ENCODE measurements at regions not wholly inside any gene's neighbourhood (a gene's known extent, or its start where the extent isn't known, plus 50 kb on each side); places are given as distances from the start of the nearest gene placed in this dataset.

DNA sequence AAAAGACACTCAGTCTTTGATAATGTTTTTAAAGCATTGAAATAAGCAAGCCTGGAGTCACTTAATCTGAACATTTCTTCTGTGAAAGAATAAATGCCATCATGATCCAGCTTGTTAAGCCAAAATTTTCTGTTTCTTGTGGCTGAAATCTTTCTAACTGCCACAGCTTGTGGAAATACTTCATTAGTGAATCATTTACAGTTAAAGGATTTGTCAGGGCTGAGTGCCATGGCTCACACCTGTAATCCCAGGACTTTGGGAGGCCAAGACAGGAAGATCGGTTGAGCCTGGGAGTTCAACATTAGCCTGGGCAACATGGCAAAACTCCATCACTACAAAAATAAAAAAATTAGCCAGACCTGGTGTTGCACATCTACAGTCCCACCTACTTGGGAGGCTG is 93.3 kb upstream of the PDE5A start:
- H3K27me3 ChIP-seq (ENCODE audit: control insufficient read depth in 2 of 2, insufficient read depth in 2 of 2, low read length in 2 of 2): no peaks in the 10 kb centered on the region
- H3K9me3 Mint-ChIP-seq: peaks cover 0 to 29% (median 10%) of the 10 kb centered on the region in 11 donors
- H3K36me3 ChIP-seq (ENCODE audit: control insufficient read depth in 2 of 3, insufficient read depth in 3 of 3, low read length in 3 of 3): no peaks in the 10 kb centered on the region
- peaks cover 0 to 4% (median 0%) of the 10 kb centered on the region in 5 donors for H3K27me3 Mint-ChIP-seq
- no peak overlapping the region for H3K4me3 Mint-ChIP-seq
- no peak for DNase-seq
- H3K4me1 ChIP-seq (ENCODE audit: control insufficient read depth in 2 of 2, insufficient read depth in 2 of 2, low read length in 2 of 2): no peaks in the 10 kb centered on the region
- CTCF ChIA-PET: no interaction called here
- H3K27ac Mint-ChIP-seq: no peak overlapping the region
- intact Hi-C loops (cut with micrococcal nuclease): no loop called here
- H3K36me3 Mint-ChIP-seq: peaks cover 0 to 6% (median 0%) of the 10 kb centered on the region in 5 donors
- no peak for ATAC-seq
- no peaks in the 10 kb centered on the region for H3K4me1 Mint-ChIP-seq
- H3K4me3 ChIP-seq (ENCODE audit: low read length): no peak overlapping the region
- H3K9me3 ChIP-seq (ENCODE audit: control insufficient read depth in 2 of 3, low read length in 3 of 3): no peaks in the 10 kb centered on the region
- no peak overlapping the region for H3K27ac ChIP-seq (ENCODE audit: low read depth, low read length)
- POLR2A ChIA-PET: no interaction called here

- Mint-ChIP-seq H3K4me3 (no peak overlapping the region), H3K36me3 (peaks cover 0 to 14% (median 4%) of the 10 kb centered on the region in 5 donors), H3K27ac (no peak overlapping the region), H3K27me3 (peaks cover 0 to 14% (median 13%) of the 10 kb centered on the region in 5 donors), H3K9me3 (peaks cover 9 to 63% (median 35%) of the 10 kb centered on the region in 11 donors), H3K4me1 (no peaks in the 10 kb centered on the region)
- intact Hi-C loops (cut with micrococcal nuclease): no loop called here
- POLR2A ChIA-PET: no interaction called here
- CTCF ChIA-PET: no interaction called here
- no peaks in the 10 kb centered on the region for H3K4me1 ChIP-seq (ENCODE audit: control insufficient read depth in 2 of 2, insufficient read depth in 2 of 2, low read length in 2 of 2)
- DNase-seq (no peak), ATAC-seq (no peak)
- no peaks in the 10 kb centered on the region for H3K27me3 ChIP-seq (ENCODE audit: control insufficient read depth in 2 of 2, insufficient read depth in 2 of 2, low read length in 2 of 2)
- no peak overlapping the region for H3K27ac ChIP-seq (ENCODE audit: low read depth, low read length)
- no peaks in the 10 kb centered on the region for H3K36me3 ChIP-seq (ENCODE audit: control insufficient read depth in 2 of 3, insufficient read depth in 3 of 3, low read length in 3 of 3)
- no peak overlapping the region for H3K4me3 ChIP-seq (ENCODE audit: low read length)
- no peaks in the 10 kb centered on the region for H3K9me3 ChIP-seq (ENCODE audit: control insufficient read depth in 2 of 3, low read length in 3 of 3)
Measured at GRCh38 chr4:119715490-119716445, 87.2 kb upstream of the PDE5A start.

GRCh38 chr4:119709418-119709817 is 80.8 kb upstream of the PDE5A start:
- Histone ChIP-seq H3K27ac (ENCODE audit: low read depth, low read length) (no peak overlapping the region), H3K9me3 (ENCODE audit: control insufficient read depth in 2 of 3, low read length in 3 of 3) (no peaks in the 10 kb centered on the region), H3K27me3 (ENCODE audit: control insufficient read depth in 2 of 2, insufficient read depth in 2 of 2, low read length in 2 of 2) (no peaks in the 10 kb centered on the region), H3K4me3 (ENCODE audit: low read length) (no peak overlapping the region), H3K36me3 (ENCODE audit: control insufficient read depth in 2 of 3, insufficient read depth in 3 of 3, low read length in 3 of 3) (no peaks in the 10 kb centered on the region), H3K4me1 (ENCODE audit: control insufficient read depth in 2 of 2, insufficient read depth in 2 of 2, low read length in 2 of 2) (no peaks in the 10 kb centered on the region)
- POLR2A ChIA-PET: no interaction called here
- Mint-ChIP-seq H3K27me3 (peaks cover 0 to 27% (median 14%) of the 10 kb centered on the region in 5 donors), H3K4me1 (peaks cover 0 to 4% (median 0%) of the 10 kb centered on the region in 7 donors), H3K9me3 (peaks cover 2 to 26% (median 5%) of the 10 kb centered on the region in 11 donors), H3K36me3 (no peaks in the 10 kb centered on the region), H3K4me3 (no peak overlapping the region), H3K27ac (no peak overlapping the region)
- CTCF ChIA-PET: no interaction called here
- DNase-seq (no peak), ATAC-seq (no peak)
- intact Hi-C loops (cut with micrococcal nuclease): no loop called here

DNA sequence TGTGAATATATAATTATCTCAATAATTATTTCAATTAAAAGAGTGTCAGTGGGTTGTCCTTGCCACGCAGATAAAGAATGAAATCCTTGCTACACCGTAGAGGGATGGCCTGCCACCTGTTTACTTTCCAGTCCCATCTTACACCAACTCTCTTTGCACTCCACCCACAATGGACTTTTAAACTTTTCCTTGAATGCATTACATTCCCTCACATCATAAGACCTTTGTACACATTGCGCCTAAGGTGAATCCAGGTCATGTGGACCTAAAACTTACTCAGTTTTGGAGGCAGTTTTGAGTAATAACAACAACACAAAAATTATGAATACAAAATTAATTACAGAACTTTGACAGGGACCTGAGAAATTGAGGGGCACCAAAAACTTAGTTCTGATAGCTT is 78.7 kb upstream of the PDE5A start:
- H3K4me1 Mint-ChIP-seq: peaks cover 0 to 4% (median 0%) of the 10 kb centered on the region in 7 donors
- peaks cover 2 to 16% (median 5%) of the 10 kb centered on the region in 11 donors for H3K9me3 Mint-ChIP-seq
- H3K27me3 Mint-ChIP-seq: peaks cover 0 to 28% (median 25%) of the 10 kb centered on the region in 5 donors
- Histone ChIP-seq H3K4me3 (ENCODE audit: low read length) (no peak overlapping the region), H3K36me3 (ENCODE audit: control insufficient read depth in 2 of 3, insufficient read depth in 3 of 3, low read length in 3 of 3) (no peaks in the 10 kb centered on the region), H3K9me3 (ENCODE audit: control insufficient read depth in 2 of 3, low read length in 3 of 3) (no peaks in the 10 kb centered on the region), H3K4me1 (ENCODE audit: control insufficient read depth in 2 of 2, insufficient read depth in 2 of 2, low read length in 2 of 2) (no peaks in the 10 kb centered on the region), H3K27ac (ENCODE audit: low read depth, low read length) (no peak overlapping the region), H3K27me3 (ENCODE audit: control insufficient read depth in 2 of 2, insufficient read depth in 2 of 2, low read length in 2 of 2) (no peaks in the 10 kb centered on the region)
- H3K36me3 Mint-ChIP-seq: no peaks in the 10 kb centered on the region
- H3K27ac Mint-ChIP-seq: no peak overlapping the region
- ChIA-PET CTCF (no interaction called here), POLR2A (no interaction called here)
- intact Hi-C loops (cut with micrococcal nuclease): no loop called here
- ATAC-seq (no peak), DNase-seq (no peak)
- no peak overlapping the region for H3K4me3 Mint-ChIP-seq

DNA sequence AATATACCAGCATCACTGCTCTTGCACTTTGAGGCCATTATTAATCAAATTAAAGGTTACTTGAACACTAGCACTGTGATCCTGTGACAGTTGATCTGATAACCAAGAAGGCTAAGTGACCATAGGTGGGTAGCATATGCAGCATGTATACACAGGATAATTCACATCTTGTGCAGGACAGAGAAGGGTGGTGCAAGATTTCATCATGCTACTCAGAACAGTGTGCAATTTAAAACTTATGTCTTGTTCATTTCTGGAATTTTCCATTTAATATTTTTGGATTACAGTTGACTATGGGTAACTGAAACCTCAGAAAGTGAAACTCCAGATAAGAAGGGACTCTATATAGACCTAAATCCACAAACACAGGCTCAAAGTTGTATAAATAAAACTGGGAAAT is 78.2 kb upstream of the PDE5A start:
- ChIA-PET POLR2A (no interaction called here), CTCF (no interaction called here)
- DNase-seq (no peak), ATAC-seq (no peak)
- peaks cover 0 to 25% (median 22%) of the 10 kb centered on the region in 5 donors for H3K27me3 Mint-ChIP-seq
- Histone ChIP-seq H3K4me3 (ENCODE audit: low read length) (no peak overlapping the region), H3K27ac (ENCODE audit: low read depth, low read length) (no peak overlapping the region), H3K27me3 (ENCODE audit: control insufficient read depth in 2 of 2, insufficient read depth in 2 of 2, low read length in 2 of 2) (no peaks in the 10 kb centered on the region), H3K9me3 (ENCODE audit: control insufficient read depth in 2 of 3, low read length in 3 of 3) (no peaks in the 10 kb centered on the region), H3K4me1 (ENCODE audit: control insufficient read depth in 2 of 2, insufficient read depth in 2 of 2, low read length in 2 of 2) (no peaks in the 10 kb centered on the region), H3K36me3 (ENCODE audit: control insufficient read depth in 2 of 3, insufficient read depth in 3 of 3, low read length in 3 of 3) (no peaks in the 10 kb centered on the region)
- peaks cover 0 to 4% (median 0%) of the 10 kb centered on the region in 7 donors for H3K4me1 Mint-ChIP-seq
- intact Hi-C loops (cut with micrococcal nuclease): no loop called here
- no peaks in the 10 kb centered on the region for H3K36me3 Mint-ChIP-seq
- H3K9me3 Mint-ChIP-seq: peaks cover 2 to 16% (median 5%) of the 10 kb centered on the region in 11 donors
- no peak overlapping the region for H3K27ac Mint-ChIP-seq
- no peak overlapping the region for H3K4me3 Mint-ChIP-seq

DNA sequence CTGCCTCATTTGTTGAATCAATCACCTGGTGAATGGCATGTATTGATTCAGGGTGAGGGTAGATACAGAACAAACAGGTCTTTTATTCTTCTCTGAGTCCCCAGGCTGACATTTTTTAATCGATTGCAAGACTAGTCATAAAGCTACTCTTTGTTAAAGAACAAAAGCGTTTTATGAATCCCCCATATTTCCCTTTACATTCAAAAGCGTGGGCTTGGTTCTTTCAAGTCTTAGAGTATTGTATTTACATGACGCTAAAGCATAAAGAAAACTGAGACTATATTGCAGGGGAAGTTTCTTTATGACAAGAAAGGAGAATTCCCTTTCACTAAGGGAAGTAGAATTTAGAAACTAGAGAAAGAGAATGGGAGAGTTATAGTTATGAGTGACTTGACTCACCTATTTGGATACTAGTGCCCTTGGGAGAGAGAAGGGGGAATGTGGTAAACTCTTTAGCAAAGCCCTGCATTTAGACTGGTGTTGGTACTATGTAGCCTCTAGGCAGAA is 69.3 kb upstream of the PDE5A start:
- no peak overlapping the region for H3K4me3 Mint-ChIP-seq
- Histone ChIP-seq H3K9me3 (ENCODE audit: control insufficient read depth in 2 of 3, low read length in 3 of 3) (no peaks in the 10 kb centered on the region), H3K27me3 (ENCODE audit: control insufficient read depth in 2 of 2, insufficient read depth in 2 of 2, low read length in 2 of 2) (no peaks in the 10 kb centered on the region), H3K4me1 (ENCODE audit: control insufficient read depth in 2 of 2, insufficient read depth in 2 of 2, low read length in 2 of 2) (no peaks in the 10 kb centered on the region), H3K36me3 (ENCODE audit: control insufficient read depth in 2 of 3, insufficient read depth in 3 of 3, low read length in 3 of 3) (no peaks in the 10 kb centered on the region), H3K27ac (ENCODE audit: low read depth, low read length) (no peak overlapping the region), H3K4me3 (ENCODE audit: low read length) (no peak overlapping the region)
- DNase-seq (no peak), ATAC-seq (no peak)
- ChIA-PET CTCF (no interaction called here), POLR2A (no interaction called here)
- peaks cover 0 to 4% (median 0%) of the 10 kb centered on the region in 5 donors for H3K36me3 Mint-ChIP-seq
- H3K27ac Mint-ChIP-seq: no peak overlapping the region
- no peaks in the 10 kb centered on the region for H3K4me1 Mint-ChIP-seq
- intact Hi-C loops (cut with micrococcal nuclease): no loop called here
- H3K27me3 Mint-ChIP-seq: peaks cover 2 to 41% (median 17%) of the 10 kb centered on the region in 5 donors
- peaks cover 0 to 7% (median 0%) of the 10 kb centered on the region in 11 donors for H3K9me3 Mint-ChIP-seq

DNA sequence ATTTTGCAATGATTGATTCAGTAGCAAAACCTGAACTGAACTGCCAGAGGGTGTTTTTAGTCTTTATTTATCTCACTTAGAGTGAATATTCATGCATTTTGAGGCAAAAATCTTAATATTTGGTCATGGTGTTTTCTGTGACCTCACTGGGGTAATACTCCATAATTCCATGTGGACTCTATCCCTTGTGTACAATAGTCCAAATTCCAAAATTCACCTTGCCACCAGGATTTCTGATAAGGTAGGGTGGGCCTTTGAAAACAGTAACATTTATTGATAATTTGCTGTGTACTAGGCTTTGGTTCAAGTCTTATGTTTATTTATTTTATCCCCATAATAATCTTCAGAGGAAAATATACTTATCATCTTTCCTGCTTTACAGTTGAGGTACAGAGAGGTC is 68.4 kb upstream of the PDE5A start:
- no peak for ATAC-seq
- no peaks in the 10 kb centered on the region for H3K36me3 ChIP-seq (ENCODE audit: control insufficient read depth in 2 of 3, insufficient read depth in 3 of 3, low read length in 3 of 3)
- CTCF ChIA-PET: no interaction called here
- intact Hi-C loops (cut with micrococcal nuclease): no loop called here
- H3K4me3 ChIP-seq (ENCODE audit: low read length): no peak overlapping the region
- H3K27ac ChIP-seq (ENCODE audit: low read depth, low read length): no peak overlapping the region
- H3K4me3 Mint-ChIP-seq: no peak overlapping the region
- H3K4me1 Mint-ChIP-seq: no peaks in the 10 kb centered on the region
- POLR2A ChIA-PET: no interaction called here
- peaks cover 0 to 4% (median 0%) of the 10 kb centered on the region in 5 donors for H3K36me3 Mint-ChIP-seq
- H3K9me3 Mint-ChIP-seq: peaks cover 0 to 7% (median 2%) of the 10 kb centered on the region in 11 donors
- H3K4me1 ChIP-seq (ENCODE audit: control insufficient read depth in 2 of 2, insufficient read depth in 2 of 2, low read length in 2 of 2): no peaks in the 10 kb centered on the region
- H3K27me3 ChIP-seq (ENCODE audit: control insufficient read depth in 2 of 2, insufficient read depth in 2 of 2, low read length in 2 of 2): no peaks in the 10 kb centered on the region
- H3K27me3 Mint-ChIP-seq: peaks cover 2 to 45% (median 24%) of the 10 kb centered on the region in 5 donors
- H3K9me3 ChIP-seq (ENCODE audit: control insufficient read depth in 2 of 3, low read length in 3 of 3): no peaks in the 10 kb centered on the region
- H3K27ac Mint-ChIP-seq: no peak overlapping the region
- no peak for DNase-seq

Measured in naive thymus-derived CD4-positive, alpha-beta T cell (primary cell).